SJSA1 (cell line): ENCODE measurements at regions not wholly inside any gene's neighbourhood (a gene's known extent, or its start where the extent isn't known, plus 50 kb on each side); places are given as distances from the start of the nearest gene placed in this dataset.
A peak's percentile ranks its signal among the peaks of the same experiment; 100 is the strongest.
"Not testable (repeated sequence)": the region's sequence is repeated elsewhere in the genome, so short reads cannot be mapped to it uniquely, and the experiment has no call there.

Source experiments
- DNase-seq, 2 experiments: peaks; one replicate each; pipeline ENCODE4 v3.0.0-alpha.2; 2015 to 2020; ENCODE audit warnings: low spot score in 2 of 2, low read depth in 1 of 2
- H3K27ac ChIP-seq: fragments of 250-450 bp; sonication (Bioruptor Pico); 2 replicates; pipeline ENCODE4 v1.5.1; 2020; ENCODE audit warnings: mild to moderate bottlenecking, moderate library complexity
- H3K27me3 ChIP-seq: fragments of 250-450 bp; sonication (Bioruptor Pico); replicated peaks from 2 replicates; pipeline ENCODE4 v1.5.1; 2020; ENCODE audit warnings: mild to moderate bottlenecking, moderate library complexity
- H3K36me3 ChIP-seq: fragments of 250-450 bp; sonication (Bioruptor Pico); 2 replicates; pipeline ENCODE4 v1.5.1; 2020; ENCODE audit warnings: mild to moderate bottlenecking
- H3K4me1 ChIP-seq: fragments of 250-450 bp; sonication (Bioruptor Pico); replicated peaks from 2 replicates; pipeline ENCODE4 v1.6.1; 2021; ENCODE audit warnings: mild to moderate bottlenecking
- H3K4me3 ChIP-seq: fragments of 250-450 bp; sonication (Bioruptor Pico); 2 replicates; pipeline ENCODE4 v1.5.1; 2020; ENCODE audit warnings: mild to moderate bottlenecking
- H3K9me3 ChIP-seq: fragments of 250-450 bp; sonication (Bioruptor Pico); replicated peaks from 2 replicates; pipeline ENCODE4 v1.5.1; 2020; ENCODE audit warnings: mild to moderate bottlenecking

- H3K27me3 ChIP-seq, H3K36me3 ChIP-seq, H3K4me1 ChIP-seq, H3K27ac ChIP-seq, H3K9me3 ChIP-seq, H3K4me3 ChIP-seq, DNase-seq: not testable (repeated sequence)
Observed at GRCh38 chr6:71007298-71007697, 50.4 kb upstream of the B3GAT2 start.

GRCh38 chr6:71011871-71012371 is 55.1 kb upstream of the B3GAT2 start:
- DNase-seq, result no peak
- no peaks in the 10 kb centered on the region for H3K27me3 ChIP-seq
- H3K9me3 ChIP-seq, result no peaks in the 10 kb centered on the region
- no peaks in the 10 kb centered on the region for H3K36me3 ChIP-seq
- H3K4me1 ChIP-seq, result no peaks in the 10 kb centered on the region
- H3K27ac ChIP-seq, result no peak overlapping the region
- H3K4me3 ChIP-seq, result no peak overlapping the region

GRCh38 chr6:71012866-71013469 is 56.1 kb upstream of the B3GAT2 start:
- DNase-seq, result peak in 1 of 2 experiments; percentile 29
- H3K36me3 ChIP-seq, result no peaks in the 10 kb centered on the region

GRCh38 chr6:71015392-71015791 is 58.5 kb upstream of the B3GAT2 start:
- Histone ChIP-seq H3K9me3 (no peaks in the 10 kb centered on the region), H3K36me3 (no peaks in the 10 kb centered on the region), H3K4me1 (no peaks in the 10 kb centered on the region), H3K27ac (no peak overlapping the region), H3K4me3 (no peak overlapping the region), H3K27me3 (no peaks in the 10 kb centered on the region)
- DNase-seq, result no peak

More at GRCh38 chr6:71012866-71013469, 56.1 kb upstream of the B3GAT2 start:
- Histone ChIP-seq H3K4me3 (no peak overlapping the region), H3K4me1 (no peaks in the 10 kb centered on the region), H3K27me3 (no peaks in the 10 kb centered on the region), H3K9me3 (no peaks in the 10 kb centered on the region), H3K27ac (no peak overlapping the region)

- DNase-seq, result no peak
- Histone ChIP-seq H3K36me3 (no peaks in the 10 kb centered on the region), H3K9me3 (no peaks in the 10 kb centered on the region), H3K4me3 (no peak overlapping the region), H3K27me3 (no peaks in the 10 kb centered on the region), H3K27ac (no peak overlapping the region), H3K4me1 (no peaks in the 10 kb centered on the region)
Observed at GRCh38 chr6:71028236-71028876, 71.5 kb upstream of the B3GAT2 start.

GRCh38 chr6:71028877-71029252 is 72.0 kb upstream of the B3GAT2 start:
- Histone ChIP-seq H3K4me1 (no peaks in the 10 kb centered on the region), H3K27me3 (no peaks in the 10 kb centered on the region), H3K9me3 (no peaks in the 10 kb centered on the region), H3K27ac (no peak overlapping the region), H3K36me3 (no peaks in the 10 kb centered on the region), H3K4me3 (no peak overlapping the region)
- no peak for DNase-seq

GRCh38 chr6:71029555-71029954 is 72.7 kb upstream of the B3GAT2 start:
- DNase-seq, result no peak
- Histone ChIP-seq H3K9me3 (no peaks in the 10 kb centered on the region), H3K4me3 (no peak overlapping the region), H3K27ac (no peak overlapping the region), H3K4me1 (no peaks in the 10 kb centered on the region), H3K36me3 (no peaks in the 10 kb centered on the region), H3K27me3 (no peaks in the 10 kb centered on the region)

- DNase-seq, result no peak
- Histone ChIP-seq H3K4me1 (no peaks in the 10 kb centered on the region), H3K27me3 (no peaks in the 10 kb centered on the region), H3K36me3 (no peaks in the 10 kb centered on the region), H3K9me3 (no peaks in the 10 kb centered on the region), H3K4me3 (no peak overlapping the region), H3K27ac (no peak overlapping the region)
Observed at GRCh38 chr6:71031912-71032311, 75.1 kb upstream of the B3GAT2 start.

GRCh38 chr6:71033171-71033570 is 76.3 kb upstream of the B3GAT2 start:
- no peaks in the 10 kb centered on the region for H3K9me3 ChIP-seq
- H3K36me3 ChIP-seq, result no peaks in the 10 kb centered on the region
- H3K27ac ChIP-seq, result no peak overlapping the region
- H3K4me1 ChIP-seq, result no peaks in the 10 kb centered on the region
- H3K4me3 ChIP-seq, result no peak overlapping the region
- no peaks in the 10 kb centered on the region for H3K27me3 ChIP-seq
- DNase-seq, result no peak

GRCh38 chr6:71033890-71034289 is 77.0 kb upstream of the B3GAT2 start:
- H3K4me1 ChIP-seq, result no peaks in the 10 kb centered on the region
- H3K4me3 ChIP-seq, result no peak overlapping the region
- DNase-seq, result no peak
- no peaks in the 10 kb centered on the region for H3K27me3 ChIP-seq
- no peaks in the 10 kb centered on the region for H3K36me3 ChIP-seq
- no peak overlapping the region for H3K27ac ChIP-seq
- no peaks in the 10 kb centered on the region; the same call in 1 of the 2 replicates for H3K9me3 ChIP-seq

GRCh38 chr6:71034563-71035345 is 77.9 kb upstream of the B3GAT2 start:
- no peak for DNase-seq
- H3K36me3 ChIP-seq, result no peaks in the 10 kb centered on the region
- no peak overlapping the region for H3K27ac ChIP-seq

GRCh38 chr6:71035871-71036270 is 79.0 kb upstream of the B3GAT2 start:
- no peaks in the 10 kb centered on the region for H3K36me3 ChIP-seq
- H3K27ac ChIP-seq, result no peak overlapping the region
- H3K9me3 ChIP-seq, result no peaks in the 10 kb centered on the region; the same call in 1 of the 2 replicates
- no peak for DNase-seq
- no peaks in the 10 kb centered on the region for H3K4me1 ChIP-seq
- H3K27me3 ChIP-seq, result peaks cover 4% of the 10 kb centered on the region; the same call in 1 of the 2 replicates
- no peak overlapping the region for H3K4me3 ChIP-seq

More at GRCh38 chr6:71034563-71035345, 77.9 kb upstream of the B3GAT2 start:
- Histone ChIP-seq H3K4me1 (no peaks in the 10 kb centered on the region), H3K9me3 (no peaks in the 10 kb centered on the region; the same call in 1 of the 2 replicates), H3K27me3 (no peaks in the 10 kb centered on the region), H3K4me3 (no peak overlapping the region)

GRCh38 chr6:71038711-71039344 is 82.0 kb upstream of the B3GAT2 start:
- H3K36me3 ChIP-seq, result no peaks in the 10 kb centered on the region
- no peak overlapping the region for H3K27ac ChIP-seq
- peaks cover 8% of the 10 kb centered on the region; the same call in 1 of the 2 replicates for H3K27me3 ChIP-seq
- no peak overlapping the region for H3K4me3 ChIP-seq
- H3K9me3 ChIP-seq, result no peaks in the 10 kb centered on the region; the same call in 1 of the 2 replicates
- no peak for DNase-seq
- H3K4me1 ChIP-seq, result no peaks in the 10 kb centered on the region
